ENCODE measurements at regions not wholly inside any gene's neighbourhood (a gene's known extent, or its start where the extent isn't known, plus 50 kb on each side); places are given as distances from the start of the nearest gene placed in this dataset.

DNA sequence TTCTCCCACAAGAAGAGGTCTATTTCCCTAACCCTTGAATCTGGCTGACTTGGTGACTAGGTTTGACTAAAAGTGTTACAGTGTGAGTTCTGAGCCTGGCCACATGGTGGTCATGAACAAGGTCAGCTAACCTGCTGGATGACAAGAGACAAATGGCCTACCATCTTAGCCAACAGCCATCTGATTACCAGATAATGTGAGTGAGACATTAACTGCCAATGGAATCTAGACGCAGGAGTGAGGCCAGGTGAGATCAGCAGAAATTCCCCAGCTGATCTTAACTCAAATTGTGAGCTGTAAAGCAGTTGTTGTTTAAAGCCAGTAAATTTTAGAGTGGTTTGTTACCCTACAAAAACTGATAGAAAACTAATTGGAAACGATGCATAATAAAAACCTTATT is 320.0 kb downstream of the BRINP2 start:
- CTCF ChIA-PET = no interaction called here

DNA sequence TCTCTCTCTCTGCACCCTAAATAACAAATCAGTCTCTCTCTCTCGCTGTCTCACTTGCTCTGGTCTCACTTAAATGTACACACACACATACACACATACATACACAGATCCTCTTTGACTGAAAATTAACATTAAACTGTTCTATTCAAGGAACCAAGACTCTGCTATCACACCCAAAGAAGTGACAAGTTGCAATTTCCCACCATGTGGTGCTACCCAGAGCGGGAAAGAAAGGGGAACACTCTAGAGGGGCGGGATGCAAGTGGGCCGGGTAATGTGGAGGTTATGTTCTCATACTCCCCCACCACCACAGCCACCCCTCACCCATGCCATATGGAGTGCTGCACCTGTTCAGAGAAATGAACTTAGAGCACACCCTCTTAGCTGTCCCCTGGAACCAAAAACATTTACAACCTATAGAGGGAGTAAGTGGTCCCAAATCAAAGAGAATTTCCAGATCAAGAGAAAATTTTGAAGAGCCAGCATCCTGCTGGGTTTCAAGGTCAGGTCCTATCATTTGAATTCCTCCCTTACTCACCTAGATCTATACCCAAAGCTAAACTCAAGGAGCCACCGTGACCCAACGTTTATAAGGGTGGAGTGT is 319.4 kb downstream of the BRINP2 start:
- H3K4me3 ChIP-seq (ENCODE audit: low read depth, low read length) = no peak overlapping the region
- POLR2A ChIA-PET = interaction anchor here (0.6 kb wide), 1 partner anchor 35 kb away, joined by 4 read pairs; no protein-coding TSS in a partner anchor
- TF ChIP-seq, protein P1, sequence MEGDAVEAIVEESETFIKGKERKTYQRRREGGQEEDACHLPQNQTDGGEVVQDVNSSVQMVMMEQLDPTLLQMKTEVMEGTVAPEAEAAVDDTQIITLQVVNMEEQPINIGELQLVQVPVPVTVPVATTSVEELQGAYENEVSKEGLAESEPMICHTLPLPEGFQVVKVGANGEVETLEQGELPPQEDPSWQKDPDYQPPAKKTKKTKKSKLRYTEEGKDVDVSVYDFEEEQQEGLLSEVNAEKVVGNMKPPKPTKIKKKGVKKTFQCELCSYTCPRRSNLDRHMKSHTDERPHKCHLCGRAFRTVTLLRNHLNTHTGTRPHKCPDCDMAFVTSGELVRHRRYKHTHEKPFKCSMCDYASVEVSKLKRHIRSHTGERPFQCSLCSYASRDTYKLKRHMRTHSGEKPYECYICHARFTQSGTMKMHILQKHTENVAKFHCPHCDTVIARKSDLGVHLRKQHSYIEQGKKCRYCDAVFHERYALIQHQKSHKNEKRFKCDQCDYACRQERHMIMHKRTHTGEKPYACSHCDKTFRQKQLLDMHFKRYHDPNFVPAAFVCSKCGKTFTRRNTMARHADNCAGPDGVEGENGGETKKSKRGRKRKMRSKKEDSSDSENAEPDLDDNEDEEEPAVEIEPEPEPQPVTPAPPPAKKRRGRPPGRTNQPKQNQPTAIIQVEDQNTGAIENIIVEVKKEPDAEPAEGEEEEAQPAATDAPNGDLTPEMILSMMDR (IDR thresholded peaks at IDR 0.05; ENCODE audit: insufficient read depth, low read length, missing control alignments) = no peak
- CTCF ChIA-PET = no interaction called here
- DNase-seq (ENCODE audit: low read depth, low spot score) = no peak

More for the DNA sequence above, 320.0 kb downstream of the BRINP2 start:
- no peak for DNase-seq (ENCODE audit: low read depth, low spot score)
- H3K4me3 ChIP-seq (ENCODE audit: low read depth, low read length) = no peak overlapping the region
- POLR2A ChIA-PET = no interaction called here
- TF ChIP-seq, protein P1 (IDR thresholded peaks at IDR 0.05; ENCODE audit: insufficient read depth, low read length, missing control alignments) = no peak

DNA sequence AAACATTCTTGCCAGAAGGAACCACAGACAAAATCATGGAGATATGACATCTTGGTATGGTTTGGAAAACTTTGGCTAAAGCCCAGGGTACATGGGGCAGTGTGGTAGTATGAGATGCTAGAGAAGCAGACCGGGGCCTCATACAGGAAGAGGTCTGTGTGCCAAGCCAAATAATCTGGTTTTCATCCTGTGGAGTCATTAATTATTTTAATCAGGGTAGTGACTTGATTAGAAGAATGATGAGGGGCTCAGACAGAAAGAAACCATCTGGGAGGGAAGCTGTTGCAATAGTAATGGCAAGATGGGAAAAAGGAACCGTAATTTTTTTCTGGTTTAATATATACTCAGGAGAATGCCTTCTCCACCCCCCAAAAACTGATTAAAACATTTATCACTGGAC is 318.0 kb downstream of the BRINP2 start:
- H3K4me3 ChIP-seq (ENCODE audit: low read depth, low read length) = no peak overlapping the region
- ChIA-PET CTCF (no interaction called here), POLR2A (no interaction called here)
- TF ChIP-seq, protein P1 (IDR thresholded peaks at IDR 0.05; ENCODE audit: insufficient read depth, low read length, missing control alignments) = no peak
- DNase-seq (ENCODE audit: low read depth, low spot score) = no peak

DNA sequence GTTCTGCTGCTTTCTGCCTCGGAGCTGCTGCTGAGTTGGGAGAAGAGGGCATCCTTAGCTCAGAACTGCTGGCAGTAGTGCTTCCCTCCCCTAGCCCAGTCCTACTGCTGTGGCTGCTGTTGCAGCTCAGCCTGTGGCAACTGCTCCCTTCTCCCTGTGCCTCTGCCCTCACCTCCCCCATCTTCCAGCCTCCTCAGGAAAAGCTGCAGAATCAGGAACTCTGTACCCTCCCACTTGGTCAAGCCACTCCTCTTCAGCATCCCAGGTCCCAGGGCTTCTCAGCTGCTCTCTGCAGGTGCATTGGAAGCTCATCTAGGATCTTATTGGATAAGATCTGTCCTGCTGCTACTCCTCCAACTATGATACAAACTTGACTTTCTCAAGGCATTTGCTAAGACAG is 316.7 kb downstream of the BRINP2 start:
- no peak overlapping the region for H3K4me3 ChIP-seq (ENCODE audit: low read depth, low read length)
- CTCF ChIA-PET = interaction anchor here (0.6 kb wide), 1 partner anchor 14 kb away, joined by 3 read pairs; no protein-coding TSS in a partner anchor
- DNase-seq (ENCODE audit: low read depth, low spot score) = no peak
- POLR2A ChIA-PET = no interaction called here
- TF ChIP-seq, protein P1 (IDR thresholded peaks at IDR 0.05; ENCODE audit: insufficient read depth, low read length, missing control alignments) = no peak

DNA sequence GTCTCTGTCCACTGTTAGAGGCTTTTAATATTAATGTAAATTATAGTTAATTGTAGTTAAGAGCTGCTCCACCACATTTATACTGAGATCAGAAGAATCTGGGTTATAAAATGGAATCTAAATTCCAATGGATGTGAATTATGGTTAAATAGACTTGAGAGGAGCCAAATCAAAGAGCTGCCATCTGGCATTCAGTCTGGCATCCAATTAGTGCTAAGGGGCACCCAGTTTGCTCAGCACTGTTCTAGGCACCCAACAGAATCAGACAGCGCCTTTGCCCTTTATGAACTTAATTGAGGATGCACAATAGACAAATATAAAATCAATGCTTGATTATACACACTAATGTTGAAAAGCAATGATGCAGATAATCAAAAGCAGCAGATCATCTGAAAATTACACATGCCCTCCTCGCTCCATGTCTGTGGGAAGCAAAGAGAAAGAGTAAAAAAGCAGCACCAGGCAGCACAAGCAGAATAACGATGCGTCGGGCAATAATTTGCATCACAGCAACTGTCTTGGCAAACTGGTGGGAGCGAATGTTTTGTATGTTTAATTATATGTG is 310.1 kb downstream of the BRINP2 start:
- CTCF ChIA-PET = no interaction called here
- TF ChIP-seq, protein P1 (IDR thresholded peaks at IDR 0.05; ENCODE audit: insufficient read depth, low read length, missing control alignments) = no peak
- DNase-seq (ENCODE audit: low read depth, low spot score) = no peak
- no peak overlapping the region for H3K4me3 ChIP-seq (ENCODE audit: low read depth, low read length)
- POLR2A ChIA-PET = no interaction called here

DNA sequence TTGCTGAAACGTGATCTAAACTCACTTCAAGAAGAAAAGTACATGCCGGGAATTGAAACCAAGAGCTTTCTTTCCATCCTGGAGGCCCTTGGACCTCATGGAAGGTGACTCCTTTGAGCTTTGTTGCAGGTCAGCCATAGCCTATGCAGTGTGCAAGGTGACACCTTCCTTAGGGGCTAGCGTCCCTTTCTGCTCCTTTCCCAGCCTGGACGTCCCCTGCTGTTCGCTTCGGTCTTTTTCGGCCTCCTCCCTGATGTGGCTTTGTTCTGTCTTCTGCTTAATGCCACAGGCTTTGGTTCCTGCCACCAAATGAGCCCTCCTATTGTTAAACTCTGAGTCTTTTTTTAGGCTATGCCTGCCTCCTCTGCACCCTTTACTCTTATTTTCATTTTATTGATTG is 308.8 kb downstream of the BRINP2 start:
- POLR2A ChIA-PET = no interaction called here
- TF ChIP-seq, protein P1 (IDR thresholded peaks at IDR 0.05; ENCODE audit: insufficient read depth, low read length, missing control alignments) = no peak
- H3K4me3 ChIP-seq (ENCODE audit: low read depth, low read length) = no peak overlapping the region
- CTCF ChIA-PET = no interaction called here
- no peak for DNase-seq (ENCODE audit: low read depth, low spot score)
